ENCODE measurements at regions not wholly inside any gene's neighbourhood (a gene's known extent, or its start where the extent isn't known, plus 50 kb on each side); places are given as distances from the start of the nearest gene placed in this dataset.
"Not testable (repeated sequence)": the region's sequence is repeated elsewhere in the genome, so short reads cannot be mapped to it uniquely, and the experiment has no call there.

DNA sequence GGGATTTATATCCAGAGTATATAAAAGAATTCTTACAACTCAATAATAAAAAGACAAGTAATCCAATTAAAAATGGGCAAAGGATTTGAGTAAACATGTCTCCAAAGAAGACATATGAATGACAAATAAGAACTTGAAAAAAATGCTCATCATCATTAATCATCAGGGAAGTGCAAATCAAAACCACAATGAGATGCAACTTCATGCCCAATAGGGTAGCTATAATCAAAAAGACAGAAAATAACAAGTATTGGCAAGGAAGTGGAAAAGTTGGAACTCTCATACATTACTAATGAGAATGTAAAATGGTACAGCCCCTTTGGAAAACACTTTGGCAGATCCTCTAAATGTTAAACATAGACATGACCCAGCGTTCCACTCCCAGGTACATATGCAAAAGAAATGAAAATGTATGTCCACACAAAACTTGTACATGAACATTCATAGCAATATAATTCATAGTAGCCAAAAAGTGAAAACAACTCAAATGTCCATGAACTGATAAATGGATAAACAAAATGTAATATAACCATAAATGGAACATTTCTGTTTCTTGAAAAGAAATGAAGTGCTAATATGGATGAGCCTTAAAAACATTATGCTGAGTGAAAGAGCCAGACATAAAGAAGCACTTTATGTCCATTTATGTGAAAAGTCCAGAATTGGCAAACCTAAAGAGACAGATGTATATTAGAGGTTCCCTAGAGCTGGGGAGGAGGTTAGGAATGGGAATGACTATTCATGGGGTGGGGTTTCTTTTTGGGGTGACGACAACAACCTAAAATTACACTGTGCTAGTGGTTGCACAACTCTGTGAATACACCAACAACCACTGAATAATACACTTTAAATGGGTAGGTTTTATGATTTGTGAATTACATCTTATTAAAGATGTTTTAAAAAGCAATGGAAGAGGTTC is 259.7 kb downstream of the RHOU start:
- DNase-seq = no peak

DNA sequence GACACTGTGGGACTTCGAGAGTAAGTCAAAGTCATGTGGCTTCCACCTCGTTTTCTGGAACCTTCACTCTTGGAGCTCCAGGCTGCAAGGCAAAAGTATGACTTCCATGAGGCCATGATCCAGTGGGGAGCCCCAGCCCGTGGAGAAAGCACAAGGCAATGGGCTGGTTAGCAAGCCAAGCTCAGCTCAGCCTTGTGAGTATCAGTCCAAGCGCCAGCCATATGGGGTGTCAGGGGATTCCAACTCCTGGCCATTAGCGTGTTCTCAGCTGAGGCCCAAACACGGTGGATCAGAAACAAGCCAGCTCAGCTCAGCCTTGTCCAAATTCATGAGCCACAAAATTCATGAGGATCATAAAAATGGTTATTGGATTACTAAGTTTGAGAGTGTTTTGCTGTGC is 261.0 kb downstream of the RHOU start:
- DNase-seq = peak in 1 of 2 experiments; percentile 20

GRCh38 chr1:228997721-228998144 is 262.5 kb downstream of the RHOU start:
- no peak for DNase-seq

DNA sequence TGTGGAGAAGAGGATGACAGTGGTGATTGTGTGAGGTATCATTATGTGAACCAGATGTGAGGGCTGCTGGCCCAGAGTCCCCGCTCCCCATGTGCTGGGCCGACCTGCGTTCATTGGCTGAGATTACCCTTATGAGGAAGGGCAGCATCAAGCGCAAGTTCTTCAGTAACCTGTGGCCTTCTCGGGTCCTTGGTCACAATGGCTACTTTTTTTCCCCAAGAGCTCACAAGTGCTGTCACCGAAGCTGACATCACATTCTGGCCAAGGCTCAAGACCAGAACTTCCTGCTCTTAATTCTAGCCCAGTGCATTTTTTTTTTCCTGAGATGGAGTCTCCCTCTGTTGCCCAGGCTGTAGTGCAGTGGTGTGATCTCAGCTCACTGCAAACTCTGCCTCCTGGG is 262.9 kb downstream of the RHOU start:
- no peak for DNase-seq

GRCh38 chr1:228999446-229000170 is 264.3 kb downstream of the RHOU start:
- DNase-seq = no peak

GRCh38 chr1:229000187-229000586 is 264.9 kb downstream of the RHOU start:
- DNase-seq = no peak

- no peak for DNase-seq
These were observed 266.3 kb downstream of the RHOU start for GRCh38 chr1:229001467-229002011.

GRCh38 chr1:229002037-229002436 is 266.8 kb downstream of the RHOU start:
- DNase-seq = no peak

- DNase-seq = no peak
These were observed 267.2 kb downstream of the RHOU start for GRCh38 chr1:229002451-229002960.

GRCh38 chr1:229003233-229004031 is 267.5 kb upstream of the RAB4A start:
- no peak for DNase-seq

GRCh38 chr1:229004066-229004833 is 266.7 kb upstream of the RAB4A start:
- DNase-seq = no peak

DNA sequence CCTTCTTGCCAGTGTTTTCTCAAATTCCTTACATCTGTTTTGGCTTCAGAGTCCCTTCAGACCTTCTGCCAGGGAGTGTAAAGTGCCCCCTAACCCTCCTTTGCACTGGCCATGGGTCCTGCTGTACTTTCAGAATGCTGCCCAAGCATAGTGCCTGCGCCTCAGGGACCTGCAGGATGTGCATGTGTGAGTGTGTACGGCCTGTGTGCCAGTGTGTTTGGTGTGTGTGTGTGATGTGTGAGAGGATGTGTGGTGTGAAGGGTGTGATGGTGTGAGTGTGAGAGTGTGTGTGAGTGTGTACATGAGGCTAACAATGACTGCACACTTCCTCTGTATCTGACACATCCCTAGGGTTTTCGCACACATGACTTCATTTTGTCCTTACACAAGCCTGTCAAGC is 265.8 kb upstream of the RAB4A start:
- DNase-seq = no peak

DNA sequence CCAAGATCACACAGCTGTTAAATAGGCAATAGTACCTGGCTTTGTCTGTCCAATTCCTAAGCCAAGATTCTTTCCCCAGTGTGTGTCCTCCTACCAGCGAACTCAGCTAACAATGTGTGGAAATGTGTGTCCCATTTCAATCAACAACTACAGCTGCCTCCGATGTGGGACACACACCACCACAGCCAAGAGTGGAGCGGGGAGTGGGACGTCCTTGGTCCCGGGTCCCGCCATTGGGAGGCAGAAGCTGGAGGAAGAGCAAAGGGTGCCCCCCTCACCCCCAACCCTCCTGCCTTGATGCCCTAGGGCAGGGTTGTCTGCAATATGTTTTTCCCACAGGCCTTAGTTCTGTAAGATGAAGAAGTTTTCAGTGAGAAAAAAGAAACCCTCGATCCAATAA is 265.4 kb upstream of the RAB4A start:
- no peak for DNase-seq

DNA sequence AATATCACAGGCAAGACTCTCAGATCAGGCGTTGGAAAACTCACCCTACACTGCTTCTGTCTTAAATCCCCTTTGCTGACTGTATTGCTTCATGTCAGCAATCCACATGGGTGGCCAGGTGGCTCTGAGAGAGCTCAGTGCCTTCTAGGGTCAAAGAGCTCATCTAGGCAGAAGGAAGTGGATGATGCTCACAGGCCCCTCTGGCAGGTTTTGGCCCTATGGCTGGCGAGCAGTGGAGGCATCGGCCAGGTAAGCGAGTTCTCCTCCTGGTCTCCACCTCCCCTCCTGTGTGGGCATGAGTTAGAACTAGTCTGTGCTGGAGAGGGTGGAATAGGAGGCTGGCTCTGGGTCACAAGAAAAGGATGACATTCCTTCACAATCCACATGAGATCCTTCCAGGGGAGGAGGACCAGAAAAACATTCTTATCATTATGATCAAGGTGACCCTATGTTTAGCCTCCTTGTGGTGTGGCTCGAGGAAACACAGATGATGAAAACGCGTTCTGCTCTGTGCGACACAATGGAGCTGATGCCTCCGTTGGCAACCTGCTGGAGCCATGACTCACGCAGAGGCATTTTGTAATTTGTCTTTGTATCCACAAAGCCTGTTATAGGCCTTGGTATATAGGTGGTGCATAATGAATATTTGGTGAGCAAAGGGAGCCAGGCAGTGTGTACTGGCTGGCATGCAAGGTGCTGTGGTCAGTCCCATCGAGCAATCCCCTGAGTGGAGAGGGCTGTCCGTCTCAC is 264.6 kb upstream of the RAB4A start:
- peak in 1 of 2 experiments; percentile 3 for DNase-seq

- DNase-seq = no peak
These were observed 263.7 kb upstream of the RAB4A start for GRCh38 chr1:229007167-229007566.

DNA sequence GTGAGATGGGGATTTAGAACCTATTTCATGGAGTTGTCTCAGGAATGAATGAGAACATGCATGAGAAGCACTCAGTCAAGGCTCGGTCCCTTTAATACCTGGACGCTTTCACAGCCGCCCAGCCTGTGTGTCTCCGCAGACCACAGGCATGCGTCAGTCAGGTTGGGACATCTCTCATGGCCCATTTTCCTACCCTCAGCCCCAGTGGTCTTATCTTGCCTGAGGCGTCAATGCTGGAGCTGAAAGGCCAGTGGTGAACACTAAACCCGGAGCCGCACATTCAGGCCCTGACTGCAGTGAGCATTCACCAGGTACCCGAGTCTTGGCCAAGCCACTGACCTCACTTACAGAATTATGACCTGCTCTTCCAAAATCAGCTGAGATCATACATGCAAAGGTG is 263.2 kb upstream of the RAB4A start:
- DNase-seq = no peak

- DNase-seq = not testable (repeated sequence)
These were observed 262.6 kb upstream of the RAB4A start for GRCh38 chr1:229008347-229008746.

- DNase-seq = no peak
These were observed 259.9 kb upstream of the RAB4A start for GRCh38 chr1:229011022-229011421.

GRCh38 chr1:229012823-229013222 is 258.1 kb upstream of the RAB4A start:
- no peak for DNase-seq

- DNase-seq = peak in 1 of 2 experiments; percentile 6
These were observed 256.9 kb upstream of the RAB4A start for GRCh38 chr1:229013981-229014380.

GRCh38 chr1:229015806-229016205 is 255.1 kb upstream of the RAB4A start:
- no peak for DNase-seq
